ENCODE measurements at regions not wholly inside any gene's neighbourhood (a gene's known extent, or its start where the extent isn't known, plus 50 kb on each side); places are given as distances from the start of the nearest gene placed in this dataset.

GRCh38 chr9:19998823-19999455, 210.1 kb upstream of the SLC24A2 start:
- no peak for DNase-seq (ENCODE audit: low read depth)

GRCh38 chr9:19998153-19998552, 209.3 kb upstream of the SLC24A2 start:
- DNase-seq (ENCODE audit: low read depth): no peak

- no peak for DNase-seq (ENCODE audit: low read depth)
Observed at GRCh38 chr9:19995619-19996018, 206.8 kb upstream of the SLC24A2 start.

GRCh38 chr9:19994296-19994695, 205.5 kb upstream of the SLC24A2 start:
- no peak for DNase-seq (ENCODE audit: low read depth)

- peak; percentile 64 for DNase-seq (ENCODE audit: low read depth)
Observed at GRCh38 chr9:19992556-19992955, 203.7 kb upstream of the SLC24A2 start.

GRCh38 chr9:19989213-19989612, 200.4 kb upstream of the SLC24A2 start:
- DNase-seq (ENCODE audit: low read depth): no peak

- no peak for DNase-seq (ENCODE audit: low read depth)
Observed at GRCh38 chr9:19988281-19988680, 199.4 kb upstream of the SLC24A2 start.

GRCh38 chr9:19985081-19985480, 196.2 kb upstream of the SLC24A2 start:
- no peak for DNase-seq (ENCODE audit: low read depth)

GRCh38 chr9:19976226-19976625, 187.4 kb upstream of the SLC24A2 start:
- no peak for DNase-seq (ENCODE audit: low read depth)

- DNase-seq (ENCODE audit: low read depth): no peak
Observed at GRCh38 chr9:19975499-19975898, 186.7 kb upstream of the SLC24A2 start.

- no peak for DNase-seq (ENCODE audit: low read depth)
Observed at GRCh38 chr9:19969721-19970120, 180.9 kb upstream of the SLC24A2 start.

- no peak for DNase-seq (ENCODE audit: low read depth)
Observed at GRCh38 chr9:19967888-19968459, 179.1 kb upstream of the SLC24A2 start.

GRCh38 chr9:19967216-19967887, 178.5 kb upstream of the SLC24A2 start:
- DNase-seq (ENCODE audit: low read depth): no peak

- DNase-seq (ENCODE audit: low read depth): no peak
Observed at GRCh38 chr9:19965336-19965735, 176.5 kb upstream of the SLC24A2 start.

- DNase-seq (ENCODE audit: low read depth): no peak
Observed at GRCh38 chr9:19947996-19948395, 159.2 kb upstream of the SLC24A2 start.

- DNase-seq (ENCODE audit: low read depth): no peak
Observed at GRCh38 chr9:19946441-19947109, 157.7 kb upstream of the SLC24A2 start.

- no peak for DNase-seq (ENCODE audit: low read depth)
Observed at GRCh38 chr9:19941874-19942273, 153.0 kb upstream of the SLC24A2 start.

GRCh38 chr9:19940811-19941535, 152.1 kb upstream of the SLC24A2 start:
- no peak for DNase-seq (ENCODE audit: low read depth)

- DNase-seq (ENCODE audit: low read depth): no peak
Observed at GRCh38 chr9:19939734-19940278, 151.0 kb upstream of the SLC24A2 start.

GRCh38 chr9:19938990-19939733, 150.3 kb upstream of the SLC24A2 start:
- DNase-seq (ENCODE audit: low read depth): no peak

- DNase-seq (ENCODE audit: low read depth): no peak
Observed at GRCh38 chr9:19937121-19937520, 148.3 kb upstream of the SLC24A2 start.

Data from HS-27A (cell line).